CD8-positive, alpha-beta memory T cell (primary cell): ENCODE measurements at regions not wholly inside any gene's neighbourhood (a gene's known extent, or its start where the extent isn't known, plus 50 kb on each side); places are given as distances from the start of the nearest gene placed in this dataset.
"Not testable (repeated sequence)": the region's sequence is repeated elsewhere in the genome, so short reads cannot be mapped to it uniquely, and the experiment has no call there.

Source experiments
- CTCF ChIA-PET: fragments of 350-600 bp; sonication (Branson Sonifier 250); formaldehyde crosslinking; loops from one replicate; lab custom pipeline; 2021; ENCODE audit warnings: antibody characterized with exemption; lab: Charles Lee
- POLR2A ChIA-PET: fragments of 350-600 bp; sonication (Branson Sonifier 250); formaldehyde crosslinking; loops from one replicate; lab custom pipeline; 2021; ENCODE audit warnings: antibody characterized with exemption; lab: Charles Lee
- DNase-seq, 5 donors: peaks; one replicate each; pipeline versions ENCODE4 v3.0.0 to v3.0.0-alpha.2; 2020 to 2022; ENCODE audit warnings: mixed read lengths in 1 of 5
- H3K27ac ChIP-seq: one replicate; pipeline ENCODE4 v1.7.0; 2013; ENCODE audit warnings: low read depth, mild to moderate bottlenecking, low read length, moderate library complexity
- H3K27me3 ChIP-seq: 2 replicates; pipeline ENCODE4 v1.7.0; 2013; ENCODE audit warnings: low read length, mild to moderate bottlenecking; ENCODE audit not compliant: insufficient read depth, poor library complexity, severe bottlenecking
- H3K36me3 ChIP-seq: 2 replicates; pipeline ENCODE4 v1.7.0; 2013; ENCODE audit warnings: mild to moderate bottlenecking, low read length, moderate library complexity; ENCODE audit not compliant: insufficient read depth
- H3K4me1 ChIP-seq: 2 replicates; pipeline ENCODE4 v1.7.0; 2013; ENCODE audit warnings: mild to moderate bottlenecking, low read length, moderate library complexity; ENCODE audit not compliant: insufficient read depth
- H3K4me3 ChIP-seq: 2 replicates; pipeline ENCODE4 v1.7.0; 2013; ENCODE audit warnings: mild to moderate bottlenecking, low read length
- H3K9me3 ChIP-seq: 2 replicates; pipeline ENCODE4 v1.7.0; 2013; ENCODE audit warnings: mild to moderate bottlenecking, low read length
- H3K27ac Mint-ChIP-seq, 8 donors: one replicate each; pipeline ENCODE4 v1.8.0; 2020 to 2021; ENCODE audit warnings: mixed read lengths in 8 of 8, mild to moderate bottlenecking in 6 of 8, inconsistent platforms in 3 of 8, moderate library complexity in 3 of 8
- H3K27me3 Mint-ChIP-seq, 2 donors: one replicate each; pipeline ENCODE4 v1.8.0; 2020 to 2021; ENCODE audit warnings: mixed read lengths in 2 of 2, mild to moderate bottlenecking in 1 of 2, moderate library complexity in 1 of 2
- H3K36me3 Mint-ChIP-seq, 3 donors: one replicate each; pipeline ENCODE4 v1.8.0; 2020 to 2021; ENCODE audit warnings: mixed read lengths in 3 of 3, inconsistent platforms in 1 of 3, mild to moderate bottlenecking in 1 of 3
- H3K4me1 Mint-ChIP-seq, 3 donors: one replicate each; pipeline ENCODE4 v1.8.0; 2020 to 2021; ENCODE audit warnings: mixed read lengths in 3 of 3, inconsistent platforms in 1 of 3, mild to moderate bottlenecking in 1 of 3
- H3K4me3 Mint-ChIP-seq, 7 donors: one replicate each; pipeline ENCODE4 v1.8.0; 2020 to 2021; ENCODE audit warnings: mixed read lengths in 7 of 7, mild to moderate bottlenecking in 6 of 7, moderate library complexity in 4 of 7, inconsistent platforms in 2 of 7
- H3K9me3 Mint-ChIP-seq, 5 donors: one replicate each; pipeline ENCODE4 v1.8.0; 2020 to 2022; ENCODE audit warnings: mixed read lengths in 5 of 5, mild to moderate bottlenecking in 3 of 5, moderate library complexity in 2 of 5, inconsistent platforms in 1 of 5

GRCh38 chr3:87558492-87558891 lies 282.1 kb upstream of the POU1F1 start:
- H3K27me3 ChIP-seq, result no peaks in the 10 kb centered on the region
- Mint-ChIP-seq H3K36me3 (no peaks in the 10 kb centered on the region), H3K27me3 (no peaks in the 10 kb centered on the region), H3K4me1 (no peaks in the 10 kb centered on the region), H3K4me3 (no peak overlapping the region), H3K9me3 (no peaks in the 10 kb centered on the region), H3K27ac (no peak overlapping the region)
- H3K27ac ChIP-seq, result no peak overlapping the region
- DNase-seq, result no peak
- ChIA-PET POLR2A (no interaction called here), CTCF (no interaction called here)
- H3K4me3 ChIP-seq, result no peak overlapping the region
- no peaks in the 10 kb centered on the region for H3K4me1 ChIP-seq
- H3K9me3 ChIP-seq, result no peaks in the 10 kb centered on the region
- no peaks in the 10 kb centered on the region for H3K36me3 ChIP-seq

- Mint-ChIP-seq H3K36me3 (no peaks in the 10 kb centered on the region), H3K4me3 (no peak overlapping the region), H3K4me1 (no peaks in the 10 kb centered on the region), H3K27me3 (no peaks in the 10 kb centered on the region), H3K9me3 (no peaks in the 10 kb centered on the region), H3K27ac (no peak overlapping the region)
- H3K27ac ChIP-seq, result no peak overlapping the region
- H3K27me3 ChIP-seq, result no peaks in the 10 kb centered on the region
- H3K4me1 ChIP-seq, result no peaks in the 10 kb centered on the region
- ChIA-PET POLR2A (no interaction called here), CTCF (no interaction called here)
- H3K4me3 ChIP-seq, result no peak overlapping the region
- H3K9me3 ChIP-seq, result no peaks in the 10 kb centered on the region
- no peak for DNase-seq
- H3K36me3 ChIP-seq, result no peaks in the 10 kb centered on the region
Measured at GRCh38 chr3:87555290-87555689, 278.9 kb upstream of the POU1F1 start.

DNA sequence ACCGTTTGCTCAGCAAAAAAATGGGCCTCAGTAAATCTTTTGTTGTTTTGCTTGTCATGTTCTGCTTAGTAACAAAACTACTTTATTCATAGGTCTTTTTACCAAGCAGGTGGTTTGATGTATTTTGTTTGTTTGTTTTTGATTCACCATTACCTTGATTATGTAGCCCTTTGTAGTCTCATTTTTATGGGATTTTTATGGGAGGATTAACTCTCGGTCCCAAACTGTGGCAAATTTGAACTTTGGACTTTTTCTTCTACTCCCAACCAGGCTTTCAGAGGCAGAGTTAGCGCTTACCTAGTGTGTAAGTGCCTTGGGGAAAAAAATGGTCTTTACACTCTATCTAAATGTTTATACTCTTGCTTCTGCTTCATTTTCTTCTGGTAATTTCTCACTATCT lies 276.7 kb upstream of the POU1F1 start:
- Mint-ChIP-seq H3K27ac (no peak overlapping the region), H3K9me3 (no peaks in the 10 kb centered on the region), H3K4me3 (no peak overlapping the region), H3K36me3 (no peaks in the 10 kb centered on the region), H3K27me3 (peaks cover 0 to 1% of the 10 kb centered on the region in 2 donors), H3K4me1 (no peaks in the 10 kb centered on the region)
- no peaks in the 10 kb centered on the region for H3K9me3 ChIP-seq
- no peak for DNase-seq
- CTCF ChIA-PET, result no interaction called here
- H3K27me3 ChIP-seq, result no peaks in the 10 kb centered on the region
- POLR2A ChIA-PET, result no interaction called here
- no peak overlapping the region for H3K4me3 ChIP-seq
- no peaks in the 10 kb centered on the region for H3K4me1 ChIP-seq
- H3K27ac ChIP-seq, result no peak overlapping the region
- no peaks in the 10 kb centered on the region for H3K36me3 ChIP-seq

DNA sequence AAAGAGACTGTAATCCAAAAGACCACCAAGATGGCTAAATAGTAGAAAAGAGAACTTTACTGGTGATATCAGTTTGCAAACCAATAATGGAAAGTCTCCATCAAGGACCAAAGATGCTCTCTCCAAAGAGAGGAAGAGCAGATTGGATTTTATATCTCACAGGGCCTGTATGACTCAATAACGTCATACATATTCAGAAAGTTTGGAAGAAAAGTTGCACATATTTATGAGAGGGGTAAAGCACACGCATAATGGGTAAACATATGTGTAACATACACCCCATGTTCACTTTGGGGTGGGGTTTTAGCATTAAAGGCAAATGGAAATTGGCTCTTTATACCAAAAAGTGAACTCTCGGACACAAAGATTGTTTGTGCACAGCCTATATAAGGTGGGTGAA lies 274.5 kb upstream of the POU1F1 start:
- no peak overlapping the region for H3K4me3 Mint-ChIP-seq
- ChIA-PET CTCF (no interaction called here), POLR2A (no interaction called here)
- DNase-seq, result no peak
- no peaks in the 10 kb centered on the region for H3K4me1 ChIP-seq
- H3K4me1 Mint-ChIP-seq, result no peaks in the 10 kb centered on the region
- no peaks in the 10 kb centered on the region for H3K36me3 Mint-ChIP-seq
- no peaks in the 10 kb centered on the region for H3K9me3 ChIP-seq
- H3K27ac ChIP-seq, result no peak overlapping the region
- no peaks in the 10 kb centered on the region for H3K9me3 Mint-ChIP-seq
- H3K4me3 ChIP-seq, result no peak overlapping the region
- no peaks in the 10 kb centered on the region for H3K27me3 ChIP-seq
- H3K27ac Mint-ChIP-seq, result no peak overlapping the region
- no peaks in the 10 kb centered on the region for H3K36me3 ChIP-seq
- H3K27me3 Mint-ChIP-seq, result peaks cover 0 to 4% of the 10 kb centered on the region in 2 donors

DNA sequence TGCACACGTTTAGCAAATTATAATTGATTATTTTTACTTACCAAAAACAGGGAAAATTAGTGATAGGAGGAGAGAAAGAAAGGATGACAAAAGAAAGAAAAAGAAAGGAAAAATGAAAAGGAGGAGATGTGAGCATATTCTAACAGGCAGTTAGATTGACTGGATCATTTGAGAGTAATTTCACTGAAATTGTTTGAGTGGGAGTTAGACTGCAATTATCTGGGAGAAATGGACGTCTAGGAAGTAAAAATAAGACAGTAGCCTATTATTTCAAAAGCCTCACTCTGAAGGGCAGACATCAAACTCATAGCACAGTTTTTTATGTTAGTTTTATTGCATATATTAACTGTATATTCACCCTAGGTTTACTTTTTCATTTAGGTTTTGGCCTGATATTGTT lies 272.8 kb upstream of the POU1F1 start:
- H3K9me3 Mint-ChIP-seq, result no peaks in the 10 kb centered on the region
- H3K36me3 Mint-ChIP-seq, result no peaks in the 10 kb centered on the region
- POLR2A ChIA-PET, result no interaction called here
- Histone ChIP-seq H3K27me3 (no peaks in the 10 kb centered on the region), H3K4me1 (no peaks in the 10 kb centered on the region), H3K9me3 (no peaks in the 10 kb centered on the region), H3K27ac (no peak overlapping the region), H3K36me3 (no peaks in the 10 kb centered on the region), H3K4me3 (no peak overlapping the region)
- no peak overlapping the region for H3K4me3 Mint-ChIP-seq
- no peak for DNase-seq
- CTCF ChIA-PET, result no interaction called here
- no peaks in the 10 kb centered on the region for H3K4me1 Mint-ChIP-seq
- H3K27ac Mint-ChIP-seq, result no peak overlapping the region
- peaks cover 0 to 4% of the 10 kb centered on the region in 2 donors for H3K27me3 Mint-ChIP-seq

- Mint-ChIP-seq H3K4me1 (no peaks in the 10 kb centered on the region), H3K27me3 (peaks cover 0 to 4% of the 10 kb centered on the region in 2 donors), H3K27ac (no peak overlapping the region), H3K36me3 (no peaks in the 10 kb centered on the region), H3K4me3 (no peak overlapping the region), H3K9me3 (no peaks in the 10 kb centered on the region)
- Histone ChIP-seq H3K4me3 (no peak overlapping the region), H3K27me3 (no peaks in the 10 kb centered on the region), H3K27ac (no peak overlapping the region), H3K36me3 (no peaks in the 10 kb centered on the region), H3K9me3 (no peaks in the 10 kb centered on the region), H3K4me1 (no peaks in the 10 kb centered on the region)
- CTCF ChIA-PET, result no interaction called here
- DNase-seq, result no peak
- POLR2A ChIA-PET, result no interaction called here
Measured at GRCh38 chr3:87548271-87548670, 271.9 kb upstream of the POU1F1 start.

GRCh38 chr3:87546216-87546615 lies 269.8 kb upstream of the POU1F1 start:
- CTCF ChIA-PET, result no interaction called here
- Histone ChIP-seq H3K4me3 (no peak overlapping the region), H3K4me1 (no peaks in the 10 kb centered on the region), H3K27me3 (no peaks in the 10 kb centered on the region), H3K36me3 (no peaks in the 10 kb centered on the region), H3K27ac (no peak overlapping the region), H3K9me3 (no peaks in the 10 kb centered on the region)
- no peaks in the 10 kb centered on the region for H3K36me3 Mint-ChIP-seq
- DNase-seq, result no peak
- H3K4me1 Mint-ChIP-seq, result no peaks in the 10 kb centered on the region
- no peak overlapping the region for H3K27ac Mint-ChIP-seq
- H3K9me3 Mint-ChIP-seq, result no peaks in the 10 kb centered on the region
- no peak overlapping the region for H3K4me3 Mint-ChIP-seq
- peaks cover 0 to 4% of the 10 kb centered on the region in 2 donors for H3K27me3 Mint-ChIP-seq
- POLR2A ChIA-PET, result no interaction called here

DNA sequence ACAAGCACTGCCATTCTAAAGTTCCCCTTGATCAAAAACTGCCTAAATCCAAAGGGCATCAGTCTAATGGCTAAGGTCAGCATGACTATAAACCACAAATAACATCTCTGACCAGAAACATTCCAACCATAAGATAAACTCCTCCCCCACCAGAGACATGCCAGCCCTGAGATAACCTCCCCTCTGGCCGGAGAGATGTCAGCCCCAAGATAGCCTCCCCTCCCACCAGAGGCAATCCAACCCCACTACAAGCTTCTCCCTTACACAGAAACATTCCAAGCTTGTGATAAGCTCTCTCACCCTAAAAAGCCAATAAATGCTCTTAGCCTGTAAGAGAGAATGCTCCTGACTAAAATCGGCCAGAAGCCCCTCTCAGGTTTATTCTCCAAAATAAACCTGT lies 267.0 kb upstream of the POU1F1 start:
- H3K36me3 Mint-ChIP-seq, POLR2A ChIA-PET, H3K4me3 Mint-ChIP-seq, H3K27ac Mint-ChIP-seq, H3K36me3 ChIP-seq, H3K4me1 ChIP-seq, H3K27me3 ChIP-seq, H3K9me3 ChIP-seq, H3K4me1 Mint-ChIP-seq, DNase-seq, H3K27me3 Mint-ChIP-seq, CTCF ChIA-PET, H3K27ac ChIP-seq, H3K4me3 ChIP-seq, H3K9me3 Mint-ChIP-seq: not testable (repeated sequence)

DNA sequence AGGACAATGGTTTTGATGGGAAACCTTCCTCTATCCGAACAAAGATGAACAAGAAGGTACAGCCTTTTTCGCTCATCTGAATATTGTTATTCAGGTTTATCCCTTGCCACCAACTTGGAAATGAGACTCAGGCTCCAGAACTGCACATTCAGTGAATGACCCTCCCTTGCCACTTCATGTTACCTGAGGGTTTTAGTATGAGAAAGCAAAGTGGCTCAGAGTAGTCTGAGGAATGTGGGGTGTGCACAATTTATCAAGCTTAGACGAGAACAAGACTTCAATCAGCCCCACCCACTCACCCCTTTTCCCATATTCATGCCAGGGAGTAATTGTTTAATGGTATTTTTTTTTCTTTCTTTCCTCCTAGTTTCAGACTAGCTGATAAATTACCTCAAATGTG lies 265.3 kb upstream of the POU1F1 start:
- DNase-seq, result no peak
- Mint-ChIP-seq H3K4me1 (no peaks in the 10 kb centered on the region), H3K27me3 (no peaks in the 10 kb centered on the region), H3K27ac (no peak overlapping the region), H3K9me3 (peaks cover 0 to 6% (median 3%) of the 10 kb centered on the region in 5 donors), H3K36me3 (no peaks in the 10 kb centered on the region), H3K4me3 (no peak overlapping the region)
- no peaks in the 10 kb centered on the region for H3K27me3 ChIP-seq
- H3K36me3 ChIP-seq, result no peaks in the 10 kb centered on the region
- ChIA-PET POLR2A (no interaction called here), CTCF (no interaction called here)
- no peak overlapping the region for H3K27ac ChIP-seq
- no peaks in the 10 kb centered on the region for H3K9me3 ChIP-seq
- no peak overlapping the region for H3K4me3 ChIP-seq
- H3K4me1 ChIP-seq, result no peaks in the 10 kb centered on the region
